ENCODE measurements at regions not wholly inside any gene's neighbourhood (a gene's known extent, or its start where the extent isn't known, plus 50 kb on each side); places are given as distances from the start of the nearest gene placed in this dataset.

DNA sequence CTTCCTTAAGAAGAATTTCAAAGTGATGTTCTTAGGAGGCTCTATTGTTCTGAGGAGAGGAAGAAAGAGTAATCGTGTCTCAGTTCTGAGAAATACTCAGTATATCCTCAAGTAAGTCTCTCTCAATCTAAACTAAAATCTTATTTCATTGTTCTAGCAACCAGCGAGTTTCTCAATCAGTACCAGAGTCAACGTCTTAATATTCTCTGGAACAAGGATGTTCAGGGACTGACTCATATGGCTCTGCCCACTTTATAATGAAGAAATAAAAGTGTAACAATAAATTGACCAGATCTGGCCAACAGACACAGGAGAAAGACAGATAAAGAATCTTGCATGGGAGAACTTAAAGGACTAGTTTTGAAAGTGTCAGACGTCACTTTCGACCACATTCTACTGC, 469.8 kb upstream of the FLRT2 start:
- Histone ChIP-seq H4K91ac (ENCODE audit: low read length) (no peak overlapping the region), H3K18ac (ENCODE audit: low read depth in 1 of 2, low read length in 2 of 2) (no peak overlapping the region), H2AK5ac (ENCODE audit: low read length, severe bottlenecking) (no peak overlapping the region), H2BK12ac (ENCODE audit: low read length in 2 of 2) (no peak overlapping the region), H2BK15ac (ENCODE audit: low read depth, poor library complexity, severe bottlenecking) (no peak overlapping the region), H3K4ac (ENCODE audit: low read depth in 1 of 2, low read length in 2 of 2) (no peak overlapping the region), H3K79me1 (replicated peaks; ENCODE audit: low read length, poor library complexity, severe bottlenecking) (no peaks in the 10 kb centered on the region), H3K9ac (ENCODE audit: low read length) (no peak overlapping the region), H3K27me3 (ENCODE audit: control insufficient read depth in 1 of 2, insufficient read depth in 1 of 2, low read length in 2 of 2) (no peaks in the 10 kb centered on the region), H2AFZ (ENCODE audit: low read depth, low read length) (no peak overlapping the region), H3K4me1 (ENCODE audit: control insufficient read depth, insufficient read depth, low read depth, low read length) (no peaks in the 10 kb centered on the region), H3K27ac (ENCODE audit: low read length, poor library complexity, severe bottlenecking) (no peak overlapping the region), H2BK5ac (ENCODE audit: low read depth, low read length, poor library complexity, severe bottlenecking) (no peak overlapping the region), H4K8ac (ENCODE audit: low read length) (no peak overlapping the region), H3K23ac (ENCODE audit: low read length in 2 of 2) (no peak overlapping the region), H3K9me3 (ENCODE audit: control insufficient read depth, low read length) (no peaks in the 10 kb centered on the region), H3K14ac (ENCODE audit: low read length in 2 of 2) (no peak overlapping the region), H3K4me3 (ENCODE audit: insufficient read depth in 1 of 2, low read depth in 1 of 2, low read length in 2 of 2) (no peak overlapping the region), H2BK120ac (ENCODE audit: low read depth, low read length) (no peak overlapping the region), H3K4me2 (ENCODE audit: low read length, poor library complexity, severe bottlenecking) (no peak overlapping the region), H3K36me3 (ENCODE audit: control insufficient read depth in 1 of 2, insufficient read depth in 2 of 2, low read depth in 1 of 2, low read length in 2 of 2) (no peaks in the 10 kb centered on the region)
- WGBS = 98% methylated on average over 4 of the region's 5 CpGs
- DNase-seq = no peak

DNA sequence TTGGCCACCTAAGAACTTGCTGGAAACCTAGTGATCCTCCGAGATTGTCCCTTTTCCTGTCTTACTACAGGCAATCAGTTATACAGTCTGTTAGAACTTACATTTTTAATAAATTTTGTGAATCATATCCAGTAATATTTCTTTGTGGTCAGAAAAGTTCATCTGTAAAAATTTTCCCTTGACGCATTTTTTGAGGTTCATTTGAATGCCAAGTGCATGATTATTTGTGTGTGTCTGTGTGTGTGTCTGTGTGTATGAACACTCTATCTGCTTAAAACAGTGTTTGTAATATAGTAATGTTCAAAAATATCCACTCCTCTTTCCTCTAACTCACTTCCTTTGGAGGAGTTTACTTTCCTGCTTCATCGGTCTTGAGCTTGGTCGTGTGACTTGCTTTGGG, 468.7 kb upstream of the FLRT2 start:
- Histone ChIP-seq H3K9me3 (ENCODE audit: control insufficient read depth, low read length) (no peaks in the 10 kb centered on the region), H2BK12ac (ENCODE audit: low read length in 2 of 2) (no peak overlapping the region), H3K4me1 (ENCODE audit: control insufficient read depth, insufficient read depth, low read depth, low read length) (no peaks in the 10 kb centered on the region), H4K8ac (ENCODE audit: low read length) (no peak overlapping the region), H2BK120ac (ENCODE audit: low read depth, low read length) (no peak overlapping the region), H3K4ac (ENCODE audit: low read depth in 1 of 2, low read length in 2 of 2) (no peak overlapping the region), H2AK5ac (ENCODE audit: low read length, severe bottlenecking) (no peak overlapping the region), H3K14ac (ENCODE audit: low read length in 2 of 2) (no peak overlapping the region), H3K27ac (ENCODE audit: low read length, poor library complexity, severe bottlenecking) (no peak overlapping the region), H2AFZ (ENCODE audit: low read depth, low read length) (no peak overlapping the region), H3K23ac (ENCODE audit: low read length in 2 of 2) (no peak overlapping the region), H2BK5ac (ENCODE audit: low read depth, low read length, poor library complexity, severe bottlenecking) (no peak overlapping the region), H4K91ac (ENCODE audit: low read length) (no peak overlapping the region), H3K4me3 (ENCODE audit: insufficient read depth in 1 of 2, low read depth in 1 of 2, low read length in 2 of 2) (no peak overlapping the region), H3K27me3 (ENCODE audit: control insufficient read depth in 1 of 2, insufficient read depth in 1 of 2, low read length in 2 of 2) (no peaks in the 10 kb centered on the region), H3K4me2 (ENCODE audit: low read length, poor library complexity, severe bottlenecking) (no peak overlapping the region), H3K36me3 (ENCODE audit: control insufficient read depth in 1 of 2, insufficient read depth in 2 of 2, low read depth in 1 of 2, low read length in 2 of 2) (no peaks in the 10 kb centered on the region), H2BK15ac (ENCODE audit: low read depth, poor library complexity, severe bottlenecking) (no peak overlapping the region), H3K18ac (ENCODE audit: low read depth in 1 of 2, low read length in 2 of 2) (no peak overlapping the region), H3K79me1 (replicated peaks; ENCODE audit: low read length, poor library complexity, severe bottlenecking) (no peaks in the 10 kb centered on the region), H3K9ac (ENCODE audit: low read length) (no peak overlapping the region)
- DNase-seq = no peak
- 97% methylated on average over 2 of the region's 4 CpGs for WGBS

DNA sequence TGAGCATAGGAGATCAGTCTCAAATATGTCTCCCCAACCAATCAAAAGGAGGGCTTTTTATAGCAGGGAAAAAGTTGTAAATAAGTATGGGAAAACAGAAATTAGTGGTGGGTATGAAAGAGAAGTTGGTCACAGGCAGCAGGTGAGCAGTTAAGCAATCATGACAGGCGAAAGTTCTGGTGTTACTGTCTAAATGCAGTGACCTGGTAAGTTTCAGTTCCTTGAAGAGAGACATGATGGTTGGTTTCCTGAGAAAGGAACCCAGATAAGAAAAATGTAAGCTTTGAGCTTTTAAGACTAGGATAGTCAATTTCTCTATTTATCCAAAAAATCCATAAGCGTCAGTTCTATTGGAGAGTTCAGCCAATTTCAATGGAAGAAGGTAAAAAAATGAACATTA, 466.2 kb upstream of the FLRT2 start:
- Histone ChIP-seq H2BK15ac (ENCODE audit: low read depth, poor library complexity, severe bottlenecking) (no peak overlapping the region), H3K36me3 (ENCODE audit: control insufficient read depth in 1 of 2, insufficient read depth in 2 of 2, low read depth in 1 of 2, low read length in 2 of 2) (no peaks in the 10 kb centered on the region), H3K23ac (ENCODE audit: low read length in 2 of 2) (no peak overlapping the region), H3K9me3 (ENCODE audit: control insufficient read depth, low read length) (no peaks in the 10 kb centered on the region), H2AK5ac (ENCODE audit: low read length, severe bottlenecking) (no peak overlapping the region), H3K4me2 (ENCODE audit: low read length, poor library complexity, severe bottlenecking) (no peak overlapping the region), H3K9ac (ENCODE audit: low read length) (no peak overlapping the region), H3K4me1 (ENCODE audit: control insufficient read depth, insufficient read depth, low read depth, low read length) (no peaks in the 10 kb centered on the region), H3K27me3 (ENCODE audit: control insufficient read depth in 1 of 2, insufficient read depth in 1 of 2, low read length in 2 of 2) (no peaks in the 10 kb centered on the region), H3K14ac (ENCODE audit: low read length in 2 of 2) (no peak overlapping the region), H2BK120ac (ENCODE audit: low read depth, low read length) (no peak overlapping the region), H3K4ac (ENCODE audit: low read depth in 1 of 2, low read length in 2 of 2) (no peak overlapping the region), H2BK5ac (ENCODE audit: low read depth, low read length, poor library complexity, severe bottlenecking) (no peak overlapping the region), H4K8ac (ENCODE audit: low read length) (no peak overlapping the region), H3K18ac (ENCODE audit: low read depth in 1 of 2, low read length in 2 of 2) (no peak overlapping the region), H3K4me3 (ENCODE audit: insufficient read depth in 1 of 2, low read depth in 1 of 2, low read length in 2 of 2) (no peak overlapping the region), H2AFZ (ENCODE audit: low read depth, low read length) (no peak overlapping the region), H2BK12ac (ENCODE audit: low read length in 2 of 2) (no peak overlapping the region), H3K27ac (ENCODE audit: low read length, poor library complexity, severe bottlenecking) (no peak overlapping the region), H3K79me1 (replicated peaks; ENCODE audit: low read length, poor library complexity, severe bottlenecking) (no peaks in the 10 kb centered on the region), H4K91ac (ENCODE audit: low read length) (no peak overlapping the region)
- 93% methylated on average over 2 of the region's 2 CpGs for WGBS
- DNase-seq = no peak

DNA sequence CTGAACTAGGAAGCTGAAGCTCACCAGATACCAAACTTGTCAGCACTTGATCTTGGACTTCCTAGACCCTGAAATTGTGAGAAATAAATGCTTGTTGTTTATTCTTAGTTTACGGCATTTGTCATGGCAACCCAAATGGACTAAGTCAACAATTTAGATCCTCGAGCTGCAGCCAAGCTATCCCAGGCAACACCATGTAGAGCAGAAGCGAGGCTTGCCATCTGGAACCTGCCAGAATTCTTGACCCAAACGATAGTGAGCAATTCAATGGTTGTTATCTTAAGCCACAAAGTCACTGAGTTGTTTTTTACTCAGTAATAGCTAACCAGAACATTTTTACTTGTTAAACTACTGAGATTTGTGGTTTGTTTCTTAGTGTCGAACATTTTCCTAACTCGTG, 458.5 kb upstream of the FLRT2 start:
- Histone ChIP-seq H3K27ac (ENCODE audit: low read length, poor library complexity, severe bottlenecking) (no peak overlapping the region), H3K23ac (ENCODE audit: low read length in 2 of 2) (no peak overlapping the region), H2BK5ac (ENCODE audit: low read depth, low read length, poor library complexity, severe bottlenecking) (no peak overlapping the region), H3K9me3 (ENCODE audit: control insufficient read depth, low read length) (no peaks in the 10 kb centered on the region), H3K4me1 (ENCODE audit: control insufficient read depth, insufficient read depth, low read depth, low read length) (peaks cover 3% of the 10 kb centered on the region), H2BK15ac (ENCODE audit: low read depth, poor library complexity, severe bottlenecking) (no peak overlapping the region), H3K18ac (ENCODE audit: low read depth in 1 of 2, low read length in 2 of 2) (no peak overlapping the region), H2BK120ac (ENCODE audit: low read depth, low read length) (no peak overlapping the region), H3K36me3 (ENCODE audit: control insufficient read depth in 1 of 2, insufficient read depth in 2 of 2, low read depth in 1 of 2, low read length in 2 of 2) (no peaks in the 10 kb centered on the region), H3K27me3 (ENCODE audit: control insufficient read depth in 1 of 2, insufficient read depth in 1 of 2, low read length in 2 of 2) (no peaks in the 10 kb centered on the region), H3K4me3 (ENCODE audit: insufficient read depth in 1 of 2, low read depth in 1 of 2, low read length in 2 of 2) (no peak overlapping the region), H3K4me2 (ENCODE audit: low read length, poor library complexity, severe bottlenecking) (no peak overlapping the region), H2AK5ac (ENCODE audit: low read length, severe bottlenecking) (no peak overlapping the region), H3K79me1 (replicated peaks; ENCODE audit: low read length, poor library complexity, severe bottlenecking) (no peaks in the 10 kb centered on the region), H4K91ac (ENCODE audit: low read length) (no peak overlapping the region), H3K9ac (ENCODE audit: low read length) (no peak overlapping the region), H3K14ac (ENCODE audit: low read length in 2 of 2) (no peak overlapping the region), H2AFZ (ENCODE audit: low read depth, low read length) (no peak overlapping the region), H4K8ac (ENCODE audit: low read length) (no peak overlapping the region), H2BK12ac (ENCODE audit: low read length in 2 of 2) (no peak overlapping the region), H3K4ac (ENCODE audit: low read depth in 1 of 2, low read length in 2 of 2) (no peak overlapping the region)
- DNase-seq = peak; percentile 39
- 70% methylated on average over 3 of the region's 6 CpGs for WGBS
